ENCODE measurements at regions not wholly inside any gene's neighbourhood (a gene's known extent, or its start where the extent isn't known, plus 50 kb on each side); places are given as distances from the start of the nearest gene placed in this dataset.

- TF ChIP-seq CTCF (conservative IDR thresholded peaks at IDR 0.05; ENCODE audit: low read length) (no peak), EZH2phosphoT487 (IDR thresholded peaks at IDR 0.05; ENCODE audit: borderline replicate concordance, low read depth, low read length) (no peak)
These were observed 343.5 kb upstream of the SPRY2 start for GRCh38 chr13:80684217-80684991.
